C4-2B (cell line): ENCODE measurements at regions not wholly inside any gene's neighbourhood (a gene's known extent, or its start where the extent isn't known, plus 50 kb on each side); places are given as distances from the start of the nearest gene placed in this dataset.

Experiments used
- ZFX ChIP-seq: fragments of 450-650 bp; IDR thresholded peaks from 2 replicates; pipeline ENCODE4 v1.6.1; 2017
- TF ChIP-seq, protein P1 (sequence below): fragments of 450-650 bp; conservative IDR thresholded peaks from 2 replicates; pipeline ENCODE4 v1.5.1; 2017; ENCODE audit warnings: mild to moderate bottlenecking

DNA sequence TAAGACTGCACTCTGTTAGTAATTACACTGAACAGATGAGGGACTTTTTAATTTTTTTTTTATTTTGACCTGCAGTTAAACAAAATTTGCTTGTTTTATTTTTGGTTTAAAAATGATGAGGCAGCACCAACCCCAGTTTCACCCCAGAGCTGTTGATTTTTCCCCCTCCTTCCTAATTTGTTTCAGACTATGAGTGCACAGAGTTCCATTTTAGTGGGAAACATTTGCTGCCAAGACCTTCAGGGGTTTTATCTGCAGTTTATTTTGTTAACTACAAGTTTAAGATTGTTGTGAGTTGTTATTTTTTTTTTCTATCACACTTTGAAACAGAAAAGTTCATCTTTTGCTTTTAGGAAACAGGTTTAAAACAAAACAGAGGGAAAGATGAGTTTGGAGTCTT is 455.9 kb upstream of the NR2F2 start:
- TF ChIP-seq, protein P1, sequence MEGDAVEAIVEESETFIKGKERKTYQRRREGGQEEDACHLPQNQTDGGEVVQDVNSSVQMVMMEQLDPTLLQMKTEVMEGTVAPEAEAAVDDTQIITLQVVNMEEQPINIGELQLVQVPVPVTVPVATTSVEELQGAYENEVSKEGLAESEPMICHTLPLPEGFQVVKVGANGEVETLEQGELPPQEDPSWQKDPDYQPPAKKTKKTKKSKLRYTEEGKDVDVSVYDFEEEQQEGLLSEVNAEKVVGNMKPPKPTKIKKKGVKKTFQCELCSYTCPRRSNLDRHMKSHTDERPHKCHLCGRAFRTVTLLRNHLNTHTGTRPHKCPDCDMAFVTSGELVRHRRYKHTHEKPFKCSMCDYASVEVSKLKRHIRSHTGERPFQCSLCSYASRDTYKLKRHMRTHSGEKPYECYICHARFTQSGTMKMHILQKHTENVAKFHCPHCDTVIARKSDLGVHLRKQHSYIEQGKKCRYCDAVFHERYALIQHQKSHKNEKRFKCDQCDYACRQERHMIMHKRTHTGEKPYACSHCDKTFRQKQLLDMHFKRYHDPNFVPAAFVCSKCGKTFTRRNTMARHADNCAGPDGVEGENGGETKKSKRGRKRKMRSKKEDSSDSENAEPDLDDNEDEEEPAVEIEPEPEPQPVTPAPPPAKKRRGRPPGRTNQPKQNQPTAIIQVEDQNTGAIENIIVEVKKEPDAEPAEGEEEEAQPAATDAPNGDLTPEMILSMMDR, result no peak
- TF ChIP-seq ZFX, result no peak
